HEK293 (cell line): ENCODE measurements at regions not wholly inside any gene's neighbourhood (a gene's known extent, or its start where the extent isn't known, plus 50 kb on each side); places are given as distances from the start of the nearest gene placed in this dataset.

Experiments used
- CTCF ChIA-PET: fragments of 350-600 bp; formaldehyde crosslinking; extraction: SDS; loops from one replicate; lab custom pipeline; 2021; ENCODE audit warnings: antibody characterized with exemption; lab: Yijun Ruan, JAX
- POLR2A ChIA-PET: fragments of 300-600 bp; formaldehyde crosslinking; extraction: SDS; loops from one replicate; lab custom pipeline; 2020; ENCODE audit warnings: antibody characterized with exemption, inconsistent platforms; lab: Yijun Ruan, JAX
- H3K27ac ChIP-seq: fragments of 200-500 bp; sonication (Bioruptor generic); 2 replicates; pipeline ENCODE4 v1.5.1; 2014; ENCODE audit warnings: low read depth, low read length, control low read depth, inconsistent platforms; ENCODE audit errors: extremely low read depth
- H3K36me3 ChIP-seq, 2 experiments: fragments of 200-500 bp in 1 of 2; sonication (Bioruptor generic) in 1 of 2; 1 replicate in 1 of 2; 2 replicates in 1 of 2; pipeline ENCODE4 v1.5.1; 2014 to 2017; ENCODE audit warnings: inconsistent platforms in 2 of 2, low read length in 2 of 2; ENCODE audit not compliant: control insufficient read depth in 2 of 2, insufficient read depth in 1 of 2
- H3K4me1 ChIP-seq: fragments of 200-500 bp; sonication (Bioruptor generic); 2 replicates; pipeline ENCODE4 v1.5.1; 2014; ENCODE audit warnings: mild to moderate bottlenecking, low read length, inconsistent platforms; ENCODE audit not compliant: control insufficient read depth, insufficient read depth
- H3K4me3 ChIP-seq: 2 replicates; pipeline ENCODE4 v1.5.1; 2011; ENCODE audit warnings: low read depth, mild to moderate bottlenecking, control low read depth, low read length, moderate library complexity
- H3K9me3 ChIP-seq: fragments of 200-500 bp; sonication (Bioruptor generic); 2 replicates; pipeline ENCODE4 v1.5.1; 2014; ENCODE audit warnings: low read depth, low read length, inconsistent platforms; ENCODE audit not compliant: control insufficient read depth, insufficient read depth
- KLF16 ChIP-seq: fragments of 450-650 bp; formaldehyde crosslinking; IDR thresholded peaks from 2 replicates; pipeline ENCODE4 v1.5.1; 2017; ENCODE audit warnings: missing biosample characterization, missing genetic modification characterization
- KLF8 ChIP-seq: fragments of 450-650 bp; formaldehyde crosslinking; IDR thresholded peaks from 2 replicates; pipeline ENCODE4 v1.5.1; 2016; ENCODE audit warnings: missing biosample characterization, missing genetic modification characterization
- TSHZ1 ChIP-seq: fragments of 450-650 bp; formaldehyde crosslinking; IDR thresholded peaks from 2 replicates; pipeline ENCODE4 v1.5.1; 2016; ENCODE audit warnings: missing biosample characterization, missing genetic modification characterization, borderline replicate concordance
- ZBTB11 ChIP-seq: fragments of 450-650 bp; formaldehyde crosslinking; conservative IDR thresholded peaks from 2 replicates; pipeline ENCODE4 v1.5.1; 2016; ENCODE audit warnings: low read depth, missing biosample characterization, missing genetic modification characterization
- ZIC2 ChIP-seq: fragments of 450-650 bp; formaldehyde crosslinking; IDR thresholded peaks from 2 replicates; pipeline ENCODE4 v1.5.1; 2016; ENCODE audit warnings: missing biosample characterization, missing genetic modification characterization
- ZNF10 ChIP-seq: fragments of 450-650 bp; formaldehyde crosslinking; IDR thresholded peaks from 2 replicates; pipeline ENCODE4 v1.5.1; 2017; ENCODE audit warnings: missing biosample characterization, missing genetic modification characterization
- ZNF112 ChIP-seq: fragments of 450-650 bp; formaldehyde crosslinking; IDR thresholded peaks from 2 replicates; pipeline ENCODE4 v1.5.0; 2017; ENCODE audit warnings: missing biosample characterization, missing genetic modification characterization
- ZNF140 ChIP-seq: fragments of 450-650 bp; formaldehyde crosslinking; IDR thresholded peaks from 2 replicates; pipeline ENCODE4 v1.5.1; 2016; ENCODE audit warnings: missing biosample characterization, missing genetic modification characterization
- ZNF174 ChIP-seq: fragments of 450-650 bp; formaldehyde crosslinking; IDR thresholded peaks from 2 replicates; pipeline ENCODE4 v1.5.0; 2017; ENCODE audit warnings: missing biosample characterization, mild to moderate bottlenecking, missing genetic modification characterization
- ZNF239 ChIP-seq: fragments of 450-650 bp; formaldehyde crosslinking; IDR thresholded peaks from 2 replicates; pipeline ENCODE4 v1.5.1; 2016; ENCODE audit warnings: missing biosample characterization, missing genetic modification characterization
- ZNF394 ChIP-seq: fragments of 450-650 bp; formaldehyde crosslinking; IDR thresholded peaks from 2 replicates; pipeline ENCODE4 v1.5.1; 2016; ENCODE audit warnings: missing biosample characterization, missing genetic modification characterization, mild to moderate bottlenecking, moderate library complexity, borderline replicate concordance
- ZNF48 ChIP-seq: fragments of 450-650 bp; formaldehyde crosslinking; IDR thresholded peaks from 2 replicates; pipeline ENCODE4 v1.5.1; 2016; ENCODE audit warnings: missing biosample characterization, missing genetic modification characterization
- ZNF521 ChIP-seq: fragments of 450-650 bp; formaldehyde crosslinking; IDR thresholded peaks from 2 replicates; pipeline ENCODE4 v1.5.1; 2017; ENCODE audit warnings: missing biosample characterization, mild to moderate bottlenecking, missing genetic modification characterization
- ZNF530 ChIP-seq: fragments of 450-650 bp; formaldehyde crosslinking; IDR thresholded peaks from 2 replicates; pipeline ENCODE4 v1.5.1; 2016; ENCODE audit warnings: low read depth, missing biosample characterization, missing genetic modification characterization
- ZNF549 ChIP-seq: fragments of 450-650 bp; IDR thresholded peaks from 2 replicates; pipeline ENCODE4 v1.5.1; 2018; ENCODE audit warnings: missing biosample characterization, missing genetic modification characterization, mild to moderate bottlenecking, inconsistent platforms, moderate library complexity
- ZNF639 ChIP-seq: fragments of 450-650 bp; formaldehyde crosslinking; IDR thresholded peaks from 2 replicates; pipeline ENCODE4 v1.5.1; 2016; ENCODE audit warnings: missing biosample characterization, missing genetic modification characterization
- ZNF664 ChIP-seq: fragments of 450-650 bp; formaldehyde crosslinking; IDR thresholded peaks from 2 replicates; pipeline ENCODE4 v1.5.1; 2016; ENCODE audit warnings: missing biosample characterization, missing genetic modification characterization
- ZNF768 ChIP-seq: fragments of 450-650 bp; formaldehyde crosslinking; IDR thresholded peaks from 2 replicates; pipeline ENCODE4 v1.5.1; 2018; ENCODE audit warnings: missing biosample characterization, mild to moderate bottlenecking, missing genetic modification characterization
- ZNF785 ChIP-seq: fragments of 450-650 bp; formaldehyde crosslinking; IDR thresholded peaks from 2 replicates; pipeline ENCODE4 v1.5.1; 2016; ENCODE audit warnings: missing biosample characterization, missing genetic modification characterization
- ZNF792 ChIP-seq: fragments of 450-650 bp; formaldehyde crosslinking; IDR thresholded peaks from 2 replicates; pipeline ENCODE4 v1.5.1; 2016; ENCODE audit warnings: missing biosample characterization, missing genetic modification characterization
- ZNF830 ChIP-seq: fragments of 450-650 bp; IDR thresholded peaks from 2 replicates; pipeline ENCODE4 v1.5.0; 2018; ENCODE audit warnings: missing biosample characterization, missing genetic modification characterization, low read depth, mild to moderate bottlenecking, moderate library complexity
- TF ChIP-seq, protein P1 (sequence below): fragments of 450-650 bp; formaldehyde crosslinking; conservative IDR thresholded peaks from 2 replicates; pipeline ENCODE4 v1.5.1; 2016; ENCODE audit warnings: low read depth, missing biosample characterization, missing genetic modification characterization

GRCh38 chr5:30921388-30921787 lies 272.1 kb upstream of the CDH6 start:
- no peaks in the 10 kb centered on the region for H3K36me3 ChIP-seq
- H3K27ac ChIP-seq, result no peak overlapping the region
- TF ChIP-seq ZNF521, result no peak
- TF ChIP-seq ZNF112 (tag by site-specific recombination), result no peak
- no peak for TF ChIP-seq TSHZ1 (tag by site-specific recombination)
- TF ChIP-seq ZNF394 (tag by site-specific recombination), result no peak
- TF ChIP-seq KLF8 (tag by site-specific recombination), result no peak
- no peak for TF ChIP-seq ZBTB11 (tag by site-specific recombination)
- TF ChIP-seq ZNF639, result no peak
- TF ChIP-seq ZNF664 (tag by site-specific recombination), result no peak
- no peak for TF ChIP-seq ZNF530 (tag by site-specific recombination)
- TF ChIP-seq, protein P1, sequence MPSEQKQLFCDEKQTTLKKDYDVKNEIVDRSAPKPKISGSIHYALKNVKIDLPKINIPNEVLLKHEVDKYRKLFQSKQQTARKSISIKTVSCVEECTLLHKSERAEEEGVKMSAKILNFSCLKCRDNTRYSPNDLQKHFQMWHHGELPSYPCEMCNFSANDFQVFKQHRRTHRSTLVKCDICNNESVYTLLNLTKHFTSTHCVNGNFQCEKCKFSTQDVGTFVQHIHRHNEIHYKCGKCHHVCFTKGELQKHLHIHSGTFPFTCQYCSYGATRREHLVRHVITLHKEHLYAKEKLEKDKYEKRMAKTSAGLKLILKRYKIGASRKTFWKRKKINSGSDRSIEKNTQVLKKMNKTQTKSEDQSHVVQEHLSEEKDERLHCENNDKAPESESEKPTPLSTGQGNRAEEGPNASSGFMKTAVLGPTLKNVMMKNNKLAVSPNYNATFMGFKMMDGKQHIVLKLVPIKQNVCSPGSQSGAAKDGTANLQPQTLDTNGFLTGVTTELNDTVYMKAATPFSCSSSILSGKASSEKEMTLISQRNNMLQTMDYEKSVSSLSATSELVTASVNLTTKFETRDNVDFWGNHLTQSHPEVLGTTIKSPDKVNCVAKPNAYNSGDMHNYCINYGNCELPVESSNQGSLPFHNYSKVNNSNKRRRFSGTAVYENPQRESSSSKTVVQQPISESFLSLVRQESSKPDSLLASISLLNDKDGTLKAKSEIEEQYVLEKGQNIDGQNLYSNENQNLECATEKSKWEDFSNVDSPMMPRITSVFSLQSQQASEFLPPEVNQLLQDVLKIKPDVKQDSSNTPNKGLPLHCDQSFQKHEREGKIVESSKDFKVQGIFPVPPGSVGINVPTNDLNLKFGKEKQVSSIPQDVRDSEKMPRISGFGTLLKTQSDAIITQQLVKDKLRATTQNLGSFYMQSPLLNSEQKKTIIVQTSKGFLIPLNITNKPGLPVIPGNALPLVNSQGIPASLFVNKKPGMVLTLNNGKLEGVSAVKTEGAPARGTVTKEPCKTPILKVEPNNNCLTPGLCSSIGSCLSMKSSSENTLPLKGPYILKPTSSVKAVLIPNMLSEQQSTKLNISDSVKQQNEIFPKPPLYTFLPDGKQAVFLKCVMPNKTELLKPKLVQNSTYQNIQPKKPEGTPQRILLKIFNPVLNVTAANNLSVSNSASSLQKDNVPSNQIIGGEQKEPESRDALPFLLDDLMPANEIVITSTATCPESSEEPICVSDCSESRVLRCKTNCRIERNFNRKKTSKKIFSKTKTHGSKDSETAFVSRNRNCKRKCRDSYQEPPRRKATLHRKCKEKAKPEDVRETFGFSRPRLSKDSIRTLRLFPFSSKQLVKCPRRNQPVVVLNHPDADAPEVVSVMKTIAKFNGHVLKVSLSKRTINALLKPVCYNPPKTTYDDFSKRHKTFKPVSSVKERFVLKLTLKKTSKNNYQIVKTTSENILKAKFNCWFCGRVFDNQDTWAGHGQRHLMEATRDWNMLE (tag by site-specific recombination), result no peak
- no peak for TF ChIP-seq ZNF785 (tag by site-specific recombination)
- H3K4me3 ChIP-seq, result no peak overlapping the region
- POLR2A ChIA-PET, result no interaction called here
- CTCF ChIA-PET, result interaction anchor here (0.5 kb wide), 1 partner anchor 23 kb away, joined by 3 read pairs; no protein-coding TSS in a partner anchor
- H3K9me3 ChIP-seq, result no peaks in the 10 kb centered on the region
- no peaks in the 10 kb centered on the region for H3K4me1 ChIP-seq

DNA sequence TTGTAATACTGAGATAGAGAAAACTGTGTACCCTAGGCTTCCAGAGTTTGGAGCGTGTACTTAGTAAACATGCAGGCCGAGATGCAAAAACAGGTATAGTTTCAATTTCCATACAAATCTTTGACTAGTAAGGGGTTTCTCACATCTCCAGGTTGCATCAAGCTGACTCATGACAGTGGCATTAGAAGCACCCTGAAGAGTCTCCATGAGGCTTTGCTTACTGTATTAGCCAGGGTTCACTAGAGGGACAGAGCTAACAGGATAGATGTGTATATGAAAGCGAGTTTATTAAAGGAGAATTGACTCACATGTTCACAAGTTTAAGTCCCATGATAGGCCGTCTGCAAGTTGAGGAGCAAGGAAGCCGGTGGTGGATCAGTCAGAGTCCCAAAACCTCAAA lies 275.3 kb upstream of the CDH6 start:
- no peak overlapping the region for H3K27ac ChIP-seq
- TF ChIP-seq ZNF768 (tag by site-specific recombination) (no peak), ZIC2 (tag by site-specific recombination) (no peak), ZNF10 (no peak), ZNF239 (tag by site-specific recombination) (no peak), ZNF830 (no peak), ZNF792 (tag by site-specific recombination) (no peak), ZNF112 (tag by site-specific recombination) (no peak), ZNF48 (tag by site-specific recombination) (no peak), KLF16 (no peak), ZNF549 (tag by site-specific recombination) (no peak), ZNF174 (no peak), ZNF140 (tag by site-specific recombination) (no peak)
- TF ChIP-seq, all 188 proteins: peak for 0
- CTCF ChIA-PET, result interaction anchor here (1.2 kb wide), 1 partner anchor 314 kb away, joined by 3 read pairs; no protein-coding TSS in a partner anchor
- POLR2A ChIA-PET, result no interaction called here
- H3K4me1 ChIP-seq, result no peaks in the 10 kb centered on the region
- H3K4me3 ChIP-seq, result no peak overlapping the region
- H3K9me3 ChIP-seq, result no peaks in the 10 kb centered on the region
- no peaks in the 10 kb centered on the region for H3K36me3 ChIP-seq
